Stimulated activated CD4-positive, alpha-beta T cell treated with anti-CD3 and anti-CD28 coated beads, Interleukin-4, amount 100 ng/mL, for 4 hours (primary cell): ENCODE measurements at regions not wholly inside any gene's neighbourhood (a gene's known extent, or its start where the extent isn't known, plus 50 kb on each side); places are given as distances from the start of the nearest gene placed in this dataset.
A peak's percentile ranks its signal among the peaks of the same experiment; 100 is the strongest.

Experiments
- DNase-seq, 2 experiments: peaks; one replicate each; pipeline ENCODE4 v3.0.0-alpha.2; 2020

DNA sequence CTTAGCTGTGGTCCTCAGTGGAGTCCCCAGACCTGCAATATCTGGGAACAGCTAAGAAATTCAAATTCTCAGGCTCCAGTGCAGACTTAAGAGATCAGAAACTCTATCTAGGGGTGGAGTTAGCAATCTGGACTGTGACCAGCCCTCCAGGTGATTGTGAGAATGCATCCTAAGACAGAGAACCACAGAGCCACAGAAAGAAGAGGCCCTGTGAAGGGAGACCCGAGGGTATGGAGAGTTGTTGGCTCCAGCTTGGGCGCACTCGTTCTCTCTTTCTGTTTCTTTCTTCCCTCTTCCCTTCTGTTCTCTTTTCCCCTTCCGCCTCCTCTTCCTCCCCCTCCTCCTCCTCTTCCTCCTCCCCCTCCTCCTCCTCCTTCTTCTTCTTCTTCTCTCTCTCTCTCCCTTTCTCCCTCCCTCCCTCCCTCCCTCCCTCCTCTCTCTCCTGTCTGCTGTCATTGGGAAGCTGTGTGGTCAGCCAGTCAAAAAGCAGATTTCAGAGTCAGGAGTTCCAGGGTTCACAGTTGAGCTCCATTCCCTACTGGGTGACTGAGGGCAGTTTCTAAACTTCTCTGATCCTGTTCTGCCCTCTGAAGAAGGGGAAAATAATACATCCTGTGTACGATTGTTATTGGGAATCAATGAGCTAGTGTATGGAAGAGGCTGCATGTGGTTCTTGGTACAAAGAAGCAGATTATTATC is 62.1 kb upstream of the STEAP1B start:
- no peak for DNase-seq

GRCh38 chr7:22561321-22561811 is 61.4 kb upstream of the STEAP1B start:
- DNase-seq: no peak

- peak; percentile 52 to 60 for DNase-seq
These were observed 60.0 kb upstream of the STEAP1B start for GRCh38 chr7:22559829-22560489.

DNA sequence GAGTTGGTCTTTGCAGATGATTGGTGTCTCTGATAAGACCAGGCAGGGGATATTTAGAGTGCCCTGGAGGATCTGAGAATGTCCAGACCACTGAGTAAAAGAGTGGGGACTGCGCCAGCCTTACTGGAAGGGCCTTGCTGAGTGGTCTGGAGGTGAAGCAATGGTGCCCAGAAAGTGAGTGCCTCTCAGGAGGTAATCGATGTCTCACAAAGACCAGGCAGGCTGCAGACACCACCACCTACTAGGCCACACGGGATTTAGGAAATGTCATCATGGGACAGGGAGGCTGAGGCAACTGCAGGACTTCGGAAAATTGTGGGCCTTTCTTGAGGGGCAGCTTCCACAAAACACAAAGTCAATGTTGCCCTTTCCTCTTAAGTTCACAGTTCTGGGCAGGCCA is 57.2 kb upstream of the STEAP1B start:
- no peak for DNase-seq

GRCh38 chr7:22555476-22555875 is 55.5 kb upstream of the STEAP1B start:
- DNase-seq: no peak

- no peak for DNase-seq
These were observed 54.2 kb upstream of the STEAP1B start for GRCh38 chr7:22554184-22554583.

DNA sequence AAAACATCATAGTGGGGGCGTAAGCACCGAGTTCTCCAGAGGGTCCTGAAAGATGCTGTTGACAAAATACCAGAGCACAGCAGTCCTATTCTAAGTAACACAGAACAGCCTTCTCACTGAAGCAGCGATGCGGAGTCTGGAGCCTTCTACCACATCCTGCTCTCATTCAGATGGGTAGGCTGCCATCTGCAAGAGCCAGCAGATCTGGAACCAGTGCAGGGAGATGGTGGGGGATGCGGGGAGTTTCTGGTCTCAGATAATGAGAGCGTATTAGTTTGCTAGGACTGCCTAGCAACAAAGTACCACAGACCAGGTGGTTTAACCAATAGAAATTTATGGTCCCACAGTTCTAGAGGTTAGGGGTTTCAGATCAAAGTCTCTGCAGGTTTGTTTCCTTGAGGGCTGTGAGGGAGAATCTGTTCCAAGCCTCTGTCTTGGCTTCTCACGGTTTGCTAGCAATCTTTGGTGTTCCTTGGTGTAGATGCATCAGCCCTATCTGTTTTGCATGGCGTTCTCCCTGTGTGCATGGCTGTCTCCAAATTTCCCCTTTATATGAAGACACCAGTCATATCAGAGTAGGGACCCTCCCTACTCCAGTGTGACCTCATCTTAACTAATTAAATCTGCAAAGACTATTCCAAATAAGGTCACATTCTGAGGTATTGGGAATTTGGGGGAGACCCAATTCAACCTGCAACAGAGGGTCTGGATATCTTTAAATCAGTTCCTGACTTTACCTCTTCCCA is 52.0 kb upstream of the STEAP1B start:
- DNase-seq: no peak

- DNase-seq: no peak
These were observed 50.6 kb upstream of the STEAP1B start for GRCh38 chr7:22550514-22551030.

GRCh38 chr7:22549667-22550513 is 49.9 kb upstream of the STEAP1B start:
- DNase-seq: no peak
